AG04449 (cell line): ENCODE measurements at regions not wholly inside any gene's neighbourhood (a gene's known extent, or its start where the extent isn't known, plus 50 kb on each side); places are given as distances from the start of the nearest gene placed in this dataset.

Experiments
- CTCF ChIA-PET: fragments of 350-600 bp; formaldehyde crosslinking; extraction: SDS; loops from one replicate; lab custom pipeline; 2021; ENCODE audit warnings: antibody characterized with exemption; lab: Yijun Ruan, JAX
- POLR2A ChIA-PET: fragments of 400-600, 350-600 bp; formaldehyde crosslinking; extraction: SDS; loops from one replicate; lab custom pipeline; 2020; ENCODE audit warnings: antibody characterized with exemption, inconsistent platforms; lab: Yijun Ruan, JAX
- DNase-seq: peaks from one replicate; pipeline ENCODE4 v3.0.0-alpha.2; 2010; ENCODE audit warnings: low read depth, low spot score
- H3K4me3 ChIP-seq: 2 replicates; pipeline ENCODE4 v1.5.1; 2011; ENCODE audit warnings: low read depth, mild to moderate bottlenecking, control low read depth, low read length
- TF ChIP-seq, protein P1 (sequence below): IDR thresholded peaks from one replicate; pipeline ENCODE4 v1.5.1; 2011; ENCODE audit warnings: mild to moderate bottlenecking, moderate library complexity, low read length, control low read depth, inconsistent platforms; ENCODE audit not compliant: insufficient read depth; ENCODE audit errors: missing control alignments

DNA sequence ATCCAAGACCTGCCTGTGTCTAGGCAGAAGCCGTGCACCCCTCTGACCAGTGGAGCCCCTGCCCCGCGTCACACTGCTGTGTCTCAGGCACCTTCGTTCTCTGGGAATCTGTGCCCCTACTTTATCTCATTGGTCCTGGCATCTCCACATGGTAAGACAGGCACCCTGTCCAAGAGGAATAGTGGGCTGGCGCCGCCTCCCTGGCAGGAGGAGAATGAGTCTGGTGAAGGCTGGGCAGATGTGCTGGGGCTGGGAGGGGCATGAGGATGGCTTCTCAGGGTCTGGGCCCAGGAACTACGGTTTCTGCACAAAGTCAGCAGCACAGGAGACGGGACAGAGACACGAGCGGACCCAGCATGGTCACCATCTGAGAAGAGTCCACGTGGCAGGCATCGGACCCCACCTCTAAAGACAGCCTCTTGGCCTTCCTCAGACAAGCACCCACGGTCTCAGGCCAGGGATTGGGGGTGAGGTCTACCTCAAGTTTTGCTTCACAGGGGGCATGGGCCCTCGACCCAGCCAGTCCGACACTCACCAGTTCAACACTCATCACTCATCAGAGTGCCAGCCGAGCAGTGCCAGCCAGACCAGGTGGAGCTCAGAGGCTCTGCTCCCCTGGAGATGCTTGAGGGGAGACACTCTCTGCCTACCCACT, 306.7 kb downstream of the ADGRD1 start:
- DNase-seq: no peak
- TF ChIP-seq, protein P1, sequence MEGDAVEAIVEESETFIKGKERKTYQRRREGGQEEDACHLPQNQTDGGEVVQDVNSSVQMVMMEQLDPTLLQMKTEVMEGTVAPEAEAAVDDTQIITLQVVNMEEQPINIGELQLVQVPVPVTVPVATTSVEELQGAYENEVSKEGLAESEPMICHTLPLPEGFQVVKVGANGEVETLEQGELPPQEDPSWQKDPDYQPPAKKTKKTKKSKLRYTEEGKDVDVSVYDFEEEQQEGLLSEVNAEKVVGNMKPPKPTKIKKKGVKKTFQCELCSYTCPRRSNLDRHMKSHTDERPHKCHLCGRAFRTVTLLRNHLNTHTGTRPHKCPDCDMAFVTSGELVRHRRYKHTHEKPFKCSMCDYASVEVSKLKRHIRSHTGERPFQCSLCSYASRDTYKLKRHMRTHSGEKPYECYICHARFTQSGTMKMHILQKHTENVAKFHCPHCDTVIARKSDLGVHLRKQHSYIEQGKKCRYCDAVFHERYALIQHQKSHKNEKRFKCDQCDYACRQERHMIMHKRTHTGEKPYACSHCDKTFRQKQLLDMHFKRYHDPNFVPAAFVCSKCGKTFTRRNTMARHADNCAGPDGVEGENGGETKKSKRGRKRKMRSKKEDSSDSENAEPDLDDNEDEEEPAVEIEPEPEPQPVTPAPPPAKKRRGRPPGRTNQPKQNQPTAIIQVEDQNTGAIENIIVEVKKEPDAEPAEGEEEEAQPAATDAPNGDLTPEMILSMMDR: no peak
- POLR2A ChIA-PET: no interaction called here
- H3K4me3 ChIP-seq: no peak overlapping the region
- CTCF ChIA-PET: no interaction called here

- no peak for DNase-seq
- TF ChIP-seq, protein P1: no peak
- ChIA-PET POLR2A (no interaction called here), CTCF (no interaction called here)
- H3K4me3 ChIP-seq: no peak overlapping the region
Measured at GRCh38 chr12:131260954-131261353, 307.2 kb downstream of the ADGRD1 start.

GRCh38 chr12:131261906-131262305, 308.2 kb downstream of the ADGRD1 start:
- no peak for DNase-seq
- H3K4me3 ChIP-seq: no peak overlapping the region
- CTCF ChIA-PET: no interaction called here
- TF ChIP-seq, protein P1: no peak
- POLR2A ChIA-PET: no interaction called here

GRCh38 chr12:131263626-131264025, 309.9 kb downstream of the ADGRD1 start:
- TF ChIP-seq, protein P1: no peak
- DNase-seq: no peak
- no peak overlapping the region for H3K4me3 ChIP-seq
- ChIA-PET POLR2A (no interaction called here), CTCF (no interaction called here)

- CTCF ChIA-PET: no interaction called here
- no peak for DNase-seq
- POLR2A ChIA-PET: no interaction called here
- TF ChIP-seq, protein P1: no peak
- H3K4me3 ChIP-seq: no peak overlapping the region
Measured at GRCh38 chr12:131264635-131265034, 310.9 kb downstream of the ADGRD1 start.

GRCh38 chr12:131266591-131267467, 313.1 kb downstream of the ADGRD1 start:
- DNase-seq: no peak
- no peak overlapping the region for H3K4me3 ChIP-seq
- ChIA-PET CTCF (no interaction called here), POLR2A (no interaction called here)
- TF ChIP-seq, protein P1: no peak
